Testis (tissue), 2 donors: ENCODE measurements at regions not wholly inside any gene's neighbourhood (a gene's known extent, or its start where the extent isn't known, plus 50 kb on each side); places are given as distances from the start of the nearest gene placed in this dataset.
"Not testable (repeated sequence)": the region's sequence is repeated elsewhere in the genome, so short reads cannot be mapped to it uniquely, and the experiment has no call there.

ENCODE experiments used
- DNase-seq: peaks from one replicate; pipeline ENCODE4 v3.0.0-alpha.2; 2019
- H3K27ac ChIP-seq, 2 donors: fragments of 200-600 bp; sonication (generic); one replicate each; pipeline ENCODE4 v1.5.1; 2019
- H3K27me3 ChIP-seq: fragments of 200-600 bp; sonication (generic); one replicate; pipeline ENCODE4 v1.5.1; 2019
- H3K36me3 ChIP-seq: fragments of 200-600 bp; sonication (generic); one replicate; pipeline ENCODE4 v1.5.1; 2017; ENCODE audit warnings: low read depth; ENCODE audit errors: missing control alignments
- H3K4me1 ChIP-seq: fragments of 200-600 bp; sonication (generic); one replicate; pipeline ENCODE4 v1.5.1; 2019
- H3K4me3 ChIP-seq, 2 donors: fragments of 200-600 bp; sonication (generic); one replicate each; pipeline ENCODE4 v1.5.1; 2017 to 2019
- H3K9me3 ChIP-seq: fragments of 200-600 bp; sonication (generic); one replicate; pipeline ENCODE4 v1.5.1; 2017
- WGBS, 2 donors: methylation state at CpG; one replicate each; pipeline ENCODE4 v1.1.5; 2018; 5-methylcytosine and 5-hydroxymethylcytosine counted together
- intact Hi-C: fragments of 100-400 bp; cut with DNase I; formaldehyde crosslinking; loops from one replicate; pipeline ENCODE4 v1.15.1; 2023; ENCODE audit warnings: low total_unique reads

GRCh38 chr21:10100873-10101272 lies 420.5 kb upstream of the TPTE start:
- WGBS, 2 donors: 40% methylated on average over 1 of the region's 2 CpGs; no CpG with 5 or more reads in 1 of the 2 donors
- DNase-seq, H3K9me3 ChIP-seq, intact Hi-C loops, H3K27me3 ChIP-seq, H3K36me3 ChIP-seq, H3K4me1 ChIP-seq, H3K27ac ChIP-seq, H3K4me3 ChIP-seq: not testable (repeated sequence)

GRCh38 chr21:10119342-10119741 lies 402.0 kb upstream of the TPTE start:
- H3K9me3 ChIP-seq, intact Hi-C loops, H3K27me3 ChIP-seq, H3K4me1 ChIP-seq, H3K36me3 ChIP-seq, H3K27ac ChIP-seq, DNase-seq: not testable (repeated sequence)
- 57% methylated on average over 33 of the region's 40 CpGs; no CpG with 5 or more reads in 1 of the 2 donors for WGBS, 2 donors
- peak overlapping the region; percentile 39 to 50 for H3K4me3 ChIP-seq

GRCh38 chr21:10119746-10120535 lies 401.4 kb upstream of the TPTE start:
- intact Hi-C loops: not testable (repeated sequence)

GRCh38 chr21:10120536-10120934 lies 400.8 kb upstream of the TPTE start:
- H3K36me3 ChIP-seq, H3K27me3 ChIP-seq, intact Hi-C loops, H3K9me3 ChIP-seq, H3K27ac ChIP-seq, DNase-seq, H3K4me1 ChIP-seq: not testable (repeated sequence)
- WGBS, 2 donors: 55 to 58% methylated on average over 12 to 14 of the region's 22 CpGs
- peak overlapping the region in 1 of 2 donors; percentile 50 for H3K4me3 ChIP-seq

More at GRCh38 chr21:10119746-10120535, 401.4 kb upstream of the TPTE start:
- H3K27me3 ChIP-seq, DNase-seq, H3K9me3 ChIP-seq, H3K4me1 ChIP-seq, H3K27ac ChIP-seq, H3K36me3 ChIP-seq: not testable (repeated sequence)
- WGBS, 2 donors: 71% methylated on average over 8 to 54 of the region's 58 CpGs
- H3K4me3 ChIP-seq: peak overlapping the region; percentile 39 to 50

- H3K27me3 ChIP-seq, H3K36me3 ChIP-seq, H3K27ac ChIP-seq, H3K4me3 ChIP-seq, intact Hi-C loops, H3K4me1 ChIP-seq, DNase-seq, H3K9me3 ChIP-seq: not testable (repeated sequence)
- 29 to 56% methylated on average over 20 to 27 of the region's 27 CpGs for WGBS, 2 donors
Observed at GRCh38 chr21:10120965-10121550, 400.3 kb upstream of the TPTE start.

GRCh38 chr21:10121816-10122455 lies 399.4 kb upstream of the TPTE start:
- H3K9me3 ChIP-seq, intact Hi-C loops, H3K27me3 ChIP-seq, H3K36me3 ChIP-seq, H3K4me1 ChIP-seq, H3K27ac ChIP-seq, DNase-seq, H3K4me3 ChIP-seq: not testable (repeated sequence)
- WGBS, 2 donors: 48 to 53% methylated on average over 28 to 29 of the region's 33 CpGs

GRCh38 chr21:10122801-10123507 lies 398.4 kb upstream of the TPTE start:
- H3K4me1 ChIP-seq, DNase-seq, intact Hi-C loops, H3K9me3 ChIP-seq, H3K27ac ChIP-seq, H3K27me3 ChIP-seq, H3K36me3 ChIP-seq: not testable (repeated sequence)
- peak overlapping the region in 1 of 2 donors; percentile 13 for H3K4me3 ChIP-seq
- 40 to 49% methylated on average over 29 to 38 of the region's 39 CpGs for WGBS, 2 donors

- H3K27me3 ChIP-seq, H3K27ac ChIP-seq, H3K4me1 ChIP-seq, H3K9me3 ChIP-seq, intact Hi-C loops, DNase-seq, H3K36me3 ChIP-seq: not testable (repeated sequence)
- H3K4me3 ChIP-seq: peak overlapping the region in 1 of 2 donors; percentile 13
- 46 to 49% methylated on average over 16 to 19 of the region's 19 CpGs for WGBS, 2 donors
Observed at GRCh38 chr21:10123508-10123885, 397.9 kb upstream of the TPTE start.

GRCh38 chr21:10125616-10126015 lies 395.8 kb upstream of the TPTE start:
- not testable (repeated sequence) for DNase-seq, H3K9me3 ChIP-seq
- 34 to 57% methylated on average over 7 to 17 of the region's 17 CpGs for WGBS, 2 donors

GRCh38 chr21:10134119-10134518 lies 387.3 kb upstream of the TPTE start:
- DNase-seq: peak; percentile 4
- H3K36me3 ChIP-seq, intact Hi-C loops, H3K9me3 ChIP-seq, H3K4me1 ChIP-seq, H3K4me3 ChIP-seq, H3K27me3 ChIP-seq, H3K27ac ChIP-seq: not testable (repeated sequence)
- whole genome bisulfite sequencing, 2 donors: 69% methylated on average over 2 of the region's 2 CpGs; no CpG with 5 or more reads in 1 of the 2 donors

More at GRCh38 chr21:10125616-10126015, 395.8 kb upstream of the TPTE start:
- H3K27ac ChIP-seq, H3K4me3 ChIP-seq, H3K4me1 ChIP-seq, H3K27me3 ChIP-seq, H3K36me3 ChIP-seq, intact Hi-C loops: not testable (repeated sequence)

GRCh38 chr21:10135879-10136278 lies 385.5 kb upstream of the TPTE start:
- intact Hi-C loops, DNase-seq, H3K4me3 ChIP-seq, H3K9me3 ChIP-seq, H3K27ac ChIP-seq, H3K36me3 ChIP-seq, H3K4me1 ChIP-seq, H3K27me3 ChIP-seq: not testable (repeated sequence)
- 40 to 86% methylated on average over 1 to 4 of the region's 4 CpGs for WGBS, 2 donors
